K562 (cell line): ENCODE measurements at regions not wholly inside any gene's neighbourhood (a gene's known extent, or its start where the extent isn't known, plus 50 kb on each side); places are given as distances from the start of the nearest gene placed in this dataset.

Experiments used
- HMGN3 ChIP-seq: IDR thresholded peaks from 2 replicates; pipeline ENCODE4 v1.6.1; 2011; ENCODE audit warnings: borderline replicate concordance, low read depth, mild to moderate bottlenecking, mixed read lengths, low read length; ENCODE audit not compliant: insufficient read length; ENCODE audit errors: extremely low read depth
- HSF4 ChIP-seq: fragments of 250-450 bp; sonication (Bioruptor Pico); IDR thresholded peaks from 2 replicates; pipeline ENCODE4 v2.1.2; 2022; ENCODE audit warnings: mild to moderate bottlenecking, moderate library complexity, borderline replicate concordance
- MAFK ChIP-seq: IDR thresholded peaks from 2 replicates; pipeline ENCODE4 v1.6.1; 2011; ENCODE audit warnings: low read length, improper control_type of control experiment
- NFYB ChIP-seq: IDR thresholded peaks from 2 replicates; pipeline ENCODE4 v1.6.1; 2011; ENCODE audit warnings: mild to moderate bottlenecking, moderate library complexity; ENCODE audit not compliant: insufficient read length; ENCODE audit errors: extremely low read depth
- POLR2A ChIP-seq: fragments of 450-650 bp; conservative IDR thresholded peaks from 2 replicates; pipeline ENCODE4 v1.6.1; 2016
- TF ChIP-seq, protein P1 (sequence below), 3 experiments: IDR thresholded peaks in 2 of 3; conservative IDR thresholded peaks in 1 of 3; 2 replicates each; pipeline ENCODE4 v1.5.1; 2011 to 2012; ENCODE audit warnings: low read length in 3 of 3, mild to moderate bottlenecking in 3 of 3, control low read depth in 2 of 3, improper control_type of control experiment in 1 of 3, inconsistent platforms in 1 of 3, low read depth in 1 of 3, mixed read lengths in 1 of 3, moderate library complexity in 1 of 3; ENCODE audit not compliant: insufficient read depth in 2 of 3

- no peak for TF ChIP-seq HSF4 (CRISPR knock-in tag)
- TF ChIP-seq, protein P1, sequence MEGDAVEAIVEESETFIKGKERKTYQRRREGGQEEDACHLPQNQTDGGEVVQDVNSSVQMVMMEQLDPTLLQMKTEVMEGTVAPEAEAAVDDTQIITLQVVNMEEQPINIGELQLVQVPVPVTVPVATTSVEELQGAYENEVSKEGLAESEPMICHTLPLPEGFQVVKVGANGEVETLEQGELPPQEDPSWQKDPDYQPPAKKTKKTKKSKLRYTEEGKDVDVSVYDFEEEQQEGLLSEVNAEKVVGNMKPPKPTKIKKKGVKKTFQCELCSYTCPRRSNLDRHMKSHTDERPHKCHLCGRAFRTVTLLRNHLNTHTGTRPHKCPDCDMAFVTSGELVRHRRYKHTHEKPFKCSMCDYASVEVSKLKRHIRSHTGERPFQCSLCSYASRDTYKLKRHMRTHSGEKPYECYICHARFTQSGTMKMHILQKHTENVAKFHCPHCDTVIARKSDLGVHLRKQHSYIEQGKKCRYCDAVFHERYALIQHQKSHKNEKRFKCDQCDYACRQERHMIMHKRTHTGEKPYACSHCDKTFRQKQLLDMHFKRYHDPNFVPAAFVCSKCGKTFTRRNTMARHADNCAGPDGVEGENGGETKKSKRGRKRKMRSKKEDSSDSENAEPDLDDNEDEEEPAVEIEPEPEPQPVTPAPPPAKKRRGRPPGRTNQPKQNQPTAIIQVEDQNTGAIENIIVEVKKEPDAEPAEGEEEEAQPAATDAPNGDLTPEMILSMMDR (IDR thresholded peaks at IDR 0.05 in 2 of 3, conservative IDR thresholded peaks at IDR 0.05 in 1 of 3; ENCODE audit: insufficient read depth in 2 of 3, low read depth in 1 of 3, low read length in 3 of 3), result no peak
- no peak for TF ChIP-seq MAFK
- no peak for TF ChIP-seq NFYB
- TF ChIP-seq POLR2A, result no peak
- TF ChIP-seq HMGN3, result no peak
These were observed 1300.0 kb downstream of the PLA2G4A start for GRCh38 chr1:188128761-188129160.
